ENCODE measurements at regions not wholly inside any gene's neighbourhood (a gene's known extent, or its start where the extent isn't known, plus 50 kb on each side); places are given as distances from the start of the nearest gene placed in this dataset.
"Not testable (repeated sequence)": the region's sequence is repeated elsewhere in the genome, so short reads cannot be mapped to it uniquely, and the experiment has no call there.

- no peak for TF ChIP-seq CTCF (IDR thresholded peaks at IDR 0.05; ENCODE audit: poor library complexity, severe bottlenecking)
- Histone ChIP-seq H3K4me3 (ENCODE audit: severe bottlenecking) (no peak overlapping the region), H3K27ac (ENCODE audit: poor library complexity, severe bottlenecking) (no peak overlapping the region), H3K27me3 (ENCODE audit: insufficient read depth, poor library complexity, severe bottlenecking) (no peaks in the 10 kb centered on the region), H3K4me1 (ENCODE audit: insufficient read depth, poor library complexity, severe bottlenecking) (no peaks in the 10 kb centered on the region), H3K36me3 (ENCODE audit: low read depth) (no peaks in the 10 kb centered on the region), H3K9me3 (ENCODE audit: severe bottlenecking) (peaks cover 3% of the 10 kb centered on the region)
- no peak for DNase-seq (ENCODE audit: low spot score)
- ATAC-seq (ENCODE audit: low read depth) = no peak
These were observed 183.2 kb upstream of the RPRM start for GRCh38 chr2:153661801-153662200.

DNA sequence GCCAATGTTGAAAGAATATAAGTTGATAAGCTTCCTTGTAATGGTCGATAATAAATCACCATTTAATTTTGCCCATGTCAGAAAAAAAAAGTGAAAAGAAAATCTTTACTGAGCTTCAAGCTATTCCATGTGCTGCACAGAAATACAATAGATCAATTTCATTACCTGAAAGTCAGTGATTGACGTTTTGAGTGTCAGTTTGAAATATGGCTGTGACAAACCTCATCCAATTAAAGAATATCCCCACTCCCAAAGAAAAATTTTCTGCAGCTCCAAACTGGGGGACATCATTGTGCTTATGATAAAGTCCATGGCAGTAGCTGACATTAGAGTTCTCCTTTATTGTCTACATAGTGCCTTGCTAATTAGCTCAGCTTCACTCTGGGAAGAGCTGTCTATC, 184.8 kb upstream of the RPRM start:
- DNase-seq (ENCODE audit: low spot score) (no peak), ATAC-seq (ENCODE audit: low read depth) (no peak)
- H3K9me3 ChIP-seq (ENCODE audit: severe bottlenecking) = peaks cover 3% of the 10 kb centered on the region
- H3K27me3 ChIP-seq (ENCODE audit: insufficient read depth, poor library complexity, severe bottlenecking) = no peaks in the 10 kb centered on the region
- H3K4me1 ChIP-seq (ENCODE audit: insufficient read depth, poor library complexity, severe bottlenecking) = no peaks in the 10 kb centered on the region
- TF ChIP-seq CTCF (IDR thresholded peaks at IDR 0.05; ENCODE audit: poor library complexity, severe bottlenecking) = no peak
- H3K36me3 ChIP-seq (ENCODE audit: low read depth) = no peaks in the 10 kb centered on the region
- no peak overlapping the region for H3K4me3 ChIP-seq (ENCODE audit: severe bottlenecking)
- no peak overlapping the region for H3K27ac ChIP-seq (ENCODE audit: poor library complexity, severe bottlenecking)

- H3K9me3 ChIP-seq (ENCODE audit: severe bottlenecking); H3K36me3 ChIP-seq (ENCODE audit: low read depth); ATAC-seq (ENCODE audit: low read depth); H3K27ac ChIP-seq (ENCODE audit: poor library complexity, severe bottlenecking); H3K4me3 ChIP-seq (ENCODE audit: severe bottlenecking); H3K4me1 ChIP-seq (ENCODE audit: insufficient read depth, poor library complexity, severe bottlenecking); DNase-seq (ENCODE audit: low spot score); H3K27me3 ChIP-seq (ENCODE audit: insufficient read depth, poor library complexity, severe bottlenecking): not testable (repeated sequence)
These were observed 185.4 kb upstream of the RPRM start for GRCh38 chr2:153664009-153664408.

GRCh38 chr2:153667475-153667874, 188.9 kb upstream of the RPRM start:
- Histone ChIP-seq H3K36me3 (ENCODE audit: low read depth) (no peaks in the 10 kb centered on the region), H3K4me1 (ENCODE audit: insufficient read depth, poor library complexity, severe bottlenecking) (no peaks in the 10 kb centered on the region), H3K27ac (ENCODE audit: poor library complexity, severe bottlenecking) (no peak overlapping the region), H3K27me3 (ENCODE audit: insufficient read depth, poor library complexity, severe bottlenecking) (no peaks in the 10 kb centered on the region), H3K9me3 (ENCODE audit: severe bottlenecking) (peaks cover 3% of the 10 kb centered on the region), H3K4me3 (ENCODE audit: severe bottlenecking) (no peak overlapping the region)
- ATAC-seq (ENCODE audit: low read depth) (no peak), DNase-seq (ENCODE audit: low spot score) (no peak)
- no peak for TF ChIP-seq CTCF (IDR thresholded peaks at IDR 0.05; ENCODE audit: poor library complexity, severe bottlenecking)

DNA sequence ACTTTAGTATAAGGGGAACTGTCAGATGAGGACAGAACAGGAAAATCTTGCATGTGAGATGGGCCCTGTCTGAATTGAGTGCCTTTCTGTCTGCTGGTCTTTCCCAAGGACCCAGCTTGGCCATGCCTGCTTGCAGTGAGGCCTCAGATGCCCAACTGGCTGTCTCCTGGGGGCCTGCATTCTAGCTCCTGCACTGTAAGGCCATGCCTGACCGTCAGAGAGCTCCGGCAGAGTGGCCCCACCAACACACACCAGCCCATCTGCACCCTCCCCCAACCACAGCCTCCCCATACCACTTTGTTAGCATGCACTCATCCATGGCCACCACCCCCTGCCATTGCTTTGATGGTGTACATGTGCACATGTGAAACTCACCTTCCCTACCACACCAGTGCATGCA, 190.4 kb upstream of the RPRM start:
- no peak for ATAC-seq (ENCODE audit: low read depth)
- Histone ChIP-seq H3K9me3 (ENCODE audit: severe bottlenecking) (peaks cover 3% of the 10 kb centered on the region), H3K36me3 (ENCODE audit: low read depth) (no peaks in the 10 kb centered on the region), H3K4me3 (ENCODE audit: severe bottlenecking) (no peak overlapping the region), H3K27ac (ENCODE audit: poor library complexity, severe bottlenecking) (no peak overlapping the region), H3K4me1 (ENCODE audit: insufficient read depth, poor library complexity, severe bottlenecking) (no peaks in the 10 kb centered on the region), H3K27me3 (ENCODE audit: insufficient read depth, poor library complexity, severe bottlenecking) (no peaks in the 10 kb centered on the region)
- no peak for TF ChIP-seq CTCF (IDR thresholded peaks at IDR 0.05; ENCODE audit: poor library complexity, severe bottlenecking)
- DNase-seq (ENCODE audit: low spot score) = peak; percentile 23
